Activated T-cell treated with anti-CD3 and anti-CD28 coated beads, Interleukin-2, amount 50 U/mL, for 72 hours (primary cell): ENCODE measurements at regions not wholly inside any gene's neighbourhood (a gene's known extent, or its start where the extent isn't known, plus 50 kb on each side); places are given as distances from the start of the nearest gene placed in this dataset.

Experiments used
- ATAC-seq, 2 donors: fragments of 150-1000 bp; cut with Tn5 transposase; replicated peaks in 1 of 2; 2 replicates each; pipeline ENCODE4 v1.10.0; 2021; ENCODE audit warnings: moderate library complexity in 2 of 2, mild to moderate bottlenecking in 1 of 2
- DNase-seq, 2 donors: peaks; one replicate each; pipeline ENCODE4 v3.0.0; 2021 to 2022; ENCODE audit warnings: mixed read lengths in 1 of 2
- H3K27ac Mint-ChIP-seq: one replicate; pipeline ENCODE4 v1.8.0; 2022; ENCODE audit warnings: mild to moderate bottlenecking, moderate library complexity, mixed read lengths
- H3K27me3 Mint-ChIP-seq: one replicate; pipeline ENCODE4 v1.8.0; 2022; ENCODE audit warnings: low read depth, mixed read lengths
- H3K36me3 Mint-ChIP-seq, 2 donors: one replicate each; pipeline ENCODE4 v1.8.0; 2022; ENCODE audit warnings: mixed read lengths in 2 of 2, mild to moderate bottlenecking in 1 of 2; ENCODE audit not compliant: insufficient read depth in 2 of 2
- H3K4me1 Mint-ChIP-seq: one replicate; pipeline ENCODE4 v1.8.0; 2022; ENCODE audit warnings: low read depth, mixed read lengths
- H3K4me3 Mint-ChIP-seq, 2 donors: one replicate each; pipeline ENCODE4 v1.8.0; 2022; ENCODE audit warnings: mild to moderate bottlenecking in 2 of 2, mixed read lengths in 2 of 2, moderate library complexity in 2 of 2
- H3K9me3 Mint-ChIP-seq, 2 donors: one replicate each; pipeline ENCODE4 v1.8.0; 2022; ENCODE audit warnings: mixed read lengths in 2 of 2

DNA sequence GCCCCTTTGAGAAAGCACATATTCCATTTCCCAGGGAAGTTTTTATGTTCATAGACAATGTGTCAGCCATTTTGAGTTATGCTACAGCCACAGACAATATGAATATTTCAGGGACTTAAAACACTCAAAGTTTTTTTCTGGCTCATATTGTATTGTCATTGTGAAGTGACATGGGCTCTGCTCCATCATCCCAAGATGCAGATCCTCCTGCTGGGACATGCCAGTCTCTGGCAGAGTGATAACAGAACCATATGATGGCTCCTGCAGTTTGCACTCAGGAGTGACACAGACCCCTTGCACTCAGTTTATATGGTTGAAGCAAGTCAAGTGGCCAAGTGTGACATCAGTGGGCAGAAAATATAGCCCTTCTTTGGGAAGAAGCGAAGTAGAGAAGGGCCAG is 498.4 kb upstream of the TUSC1 start:
- H3K4me3 Mint-ChIP-seq: no peak overlapping the region
- H3K4me1 Mint-ChIP-seq: no peaks in the 10 kb centered on the region
- DNase-seq (no peak), ATAC-seq (no peak)
- H3K9me3 Mint-ChIP-seq: peaks cover 5 to 11% of the 10 kb centered on the region in 2 donors
- no peaks in the 10 kb centered on the region for H3K36me3 Mint-ChIP-seq
- H3K27me3 Mint-ChIP-seq: no peaks in the 10 kb centered on the region
- no peak overlapping the region for H3K27ac Mint-ChIP-seq

DNA sequence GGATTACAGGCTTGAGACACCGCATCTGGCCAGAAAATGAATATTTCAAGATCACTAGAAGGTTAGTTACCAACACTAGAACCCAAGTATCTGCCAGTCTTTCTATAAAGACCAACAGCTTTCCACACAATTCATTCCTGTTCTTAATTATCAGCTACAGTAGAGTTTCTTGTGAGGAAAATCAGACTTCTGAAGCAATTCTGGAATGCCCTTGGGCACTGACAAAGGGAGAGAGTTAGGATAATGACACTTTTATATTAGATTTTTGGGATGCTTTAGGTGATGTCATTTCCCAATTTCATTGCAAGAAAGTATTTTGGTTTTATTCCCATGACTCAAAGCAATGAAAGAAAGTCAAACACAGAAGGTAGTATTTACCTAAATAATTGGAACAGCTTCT is 497.0 kb upstream of the TUSC1 start:
- no peak for DNase-seq
- Mint-ChIP-seq H3K27ac (no peak overlapping the region), H3K27me3 (no peaks in the 10 kb centered on the region), H3K36me3 (no peaks in the 10 kb centered on the region), H3K9me3 (peaks cover 5% of the 10 kb centered on the region in 2 donors), H3K4me3 (no peak overlapping the region), H3K4me1 (no peaks in the 10 kb centered on the region)
- no peak for ATAC-seq

GRCh38 chr9:26172301-26172700 is 494.1 kb upstream of the TUSC1 start:
- Mint-ChIP-seq H3K4me1 (no peaks in the 10 kb centered on the region), H3K27ac (no peak overlapping the region), H3K9me3 (peaks cover 0 to 3% of the 10 kb centered on the region in 2 donors), H3K4me3 (no peak overlapping the region), H3K27me3 (no peaks in the 10 kb centered on the region), H3K36me3 (no peaks in the 10 kb centered on the region)
- DNase-seq (no peak), ATAC-seq (no peak)

- H3K4me1 Mint-ChIP-seq: no peaks in the 10 kb centered on the region
- H3K27me3 Mint-ChIP-seq: no peaks in the 10 kb centered on the region
- no peak for ATAC-seq
- H3K9me3 Mint-ChIP-seq: peaks cover 0 to 3% of the 10 kb centered on the region in 2 donors
- H3K4me3 Mint-ChIP-seq: no peak overlapping the region
- no peak overlapping the region for H3K27ac Mint-ChIP-seq
- DNase-seq: no peak
- no peaks in the 10 kb centered on the region for H3K36me3 Mint-ChIP-seq
These were observed 493.4 kb upstream of the TUSC1 start for GRCh38 chr9:26171691-26172090.

GRCh38 chr9:26170190-26170589 is 491.9 kb upstream of the TUSC1 start:
- H3K4me1 Mint-ChIP-seq: no peaks in the 10 kb centered on the region
- no peak for DNase-seq
- ATAC-seq: no peak
- H3K4me3 Mint-ChIP-seq: no peak overlapping the region
- no peak overlapping the region for H3K27ac Mint-ChIP-seq
- H3K9me3 Mint-ChIP-seq: peaks cover 0 to 3% of the 10 kb centered on the region in 2 donors
- no peaks in the 10 kb centered on the region for H3K27me3 Mint-ChIP-seq
- H3K36me3 Mint-ChIP-seq: no peaks in the 10 kb centered on the region

DNA sequence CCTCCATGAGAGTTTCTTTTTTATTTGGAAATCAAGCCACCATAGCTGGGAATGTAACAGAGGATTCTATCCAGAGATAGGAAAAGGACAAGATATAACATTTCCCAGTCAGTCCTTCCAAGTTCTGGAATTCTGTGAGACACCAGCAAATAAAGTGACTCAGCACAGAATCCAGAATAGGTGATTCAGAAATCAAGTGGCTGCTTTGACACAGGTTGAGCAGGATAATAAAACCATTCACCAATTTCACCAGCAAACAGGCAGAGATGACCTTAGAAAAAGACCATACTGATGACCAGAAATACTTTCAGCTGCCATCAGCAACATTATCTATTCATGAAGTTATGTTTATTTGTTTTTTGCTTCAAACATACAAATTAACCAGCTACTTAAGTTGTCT is 491.5 kb upstream of the TUSC1 start:
- Mint-ChIP-seq H3K27ac (no peak overlapping the region), H3K4me3 (no peak overlapping the region), H3K36me3 (no peaks in the 10 kb centered on the region), H3K4me1 (no peaks in the 10 kb centered on the region), H3K9me3 (peaks cover 0 to 3% of the 10 kb centered on the region in 2 donors), H3K27me3 (no peaks in the 10 kb centered on the region)
- DNase-seq (no peak), ATAC-seq (no peak)

- H3K27me3 Mint-ChIP-seq: no peaks in the 10 kb centered on the region
- H3K27ac Mint-ChIP-seq: no peak overlapping the region
- H3K36me3 Mint-ChIP-seq: no peaks in the 10 kb centered on the region
- ATAC-seq (no peak), DNase-seq (no peak)
- H3K4me1 Mint-ChIP-seq: no peaks in the 10 kb centered on the region
- H3K4me3 Mint-ChIP-seq: no peak overlapping the region
- H3K9me3 Mint-ChIP-seq: peaks cover 2 to 3% of the 10 kb centered on the region in 2 donors
These were observed 488.3 kb upstream of the TUSC1 start for GRCh38 chr9:26166537-26166936.

- Mint-ChIP-seq H3K36me3 (no peaks in the 10 kb centered on the region), H3K27me3 (no peaks in the 10 kb centered on the region), H3K9me3 (peaks cover 3 to 4% of the 10 kb centered on the region in 2 donors), H3K27ac (no peak overlapping the region), H3K4me3 (no peak overlapping the region), H3K4me1 (no peaks in the 10 kb centered on the region)
- DNase-seq (no peak), ATAC-seq (no peak)
These were observed 487.2 kb upstream of the TUSC1 start for GRCh38 chr9:26165426-26165825.

GRCh38 chr9:26163931-26164330 is 485.7 kb upstream of the TUSC1 start:
- DNase-seq (no peak), ATAC-seq (no peak)
- Mint-ChIP-seq H3K4me1 (no peaks in the 10 kb centered on the region), H3K9me3 (peaks cover 3 to 4% of the 10 kb centered on the region in 2 donors), H3K27ac (no peak overlapping the region), H3K4me3 (no peak overlapping the region), H3K36me3 (no peaks in the 10 kb centered on the region), H3K27me3 (no peaks in the 10 kb centered on the region)

- Mint-ChIP-seq H3K27me3 (no peaks in the 10 kb centered on the region), H3K27ac (no peak overlapping the region), H3K4me1 (no peaks in the 10 kb centered on the region), H3K4me3 (no peak overlapping the region), H3K9me3 (peaks cover 2 to 8% of the 10 kb centered on the region in 2 donors), H3K36me3 (no peaks in the 10 kb centered on the region)
- ATAC-seq: no peak
- no peak for DNase-seq
These were observed 481.5 kb upstream of the TUSC1 start for GRCh38 chr9:26159575-26160392.

- Mint-ChIP-seq H3K4me1 (no peaks in the 10 kb centered on the region), H3K27ac (no peak overlapping the region), H3K27me3 (no peaks in the 10 kb centered on the region), H3K9me3 (peaks cover 2 to 8% of the 10 kb centered on the region in 2 donors), H3K36me3 (no peaks in the 10 kb centered on the region), H3K4me3 (no peak overlapping the region)
- ATAC-seq: no peak
- no peak for DNase-seq
These were observed 480.4 kb upstream of the TUSC1 start for GRCh38 chr9:26158631-26159150.

DNA sequence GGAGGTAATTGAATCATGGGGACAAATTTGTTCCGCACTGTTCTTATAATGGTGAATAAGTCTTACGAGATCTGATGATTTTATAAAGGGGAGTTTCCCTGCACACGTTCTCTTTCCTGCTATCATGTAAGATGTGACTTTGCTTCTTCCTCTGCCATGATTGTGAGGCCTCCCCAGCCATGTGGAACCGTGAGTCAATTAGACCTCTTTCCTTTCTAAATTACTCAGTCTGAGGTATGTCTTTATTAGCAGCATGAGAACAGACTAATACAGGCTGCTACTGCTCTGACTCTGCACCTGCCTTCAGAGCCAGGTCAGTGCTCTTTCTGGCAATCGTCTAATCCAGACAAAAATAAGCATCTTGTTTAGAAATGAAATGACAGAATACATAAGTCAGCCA is 479.2 kb upstream of the TUSC1 start:
- no peaks in the 10 kb centered on the region for H3K27me3 Mint-ChIP-seq
- no peaks in the 10 kb centered on the region for H3K4me1 Mint-ChIP-seq
- H3K4me3 Mint-ChIP-seq: no peak overlapping the region
- H3K36me3 Mint-ChIP-seq: no peaks in the 10 kb centered on the region
- peaks cover 6 to 13% of the 10 kb centered on the region in 2 donors for H3K9me3 Mint-ChIP-seq
- H3K27ac Mint-ChIP-seq: no peak overlapping the region
- ATAC-seq: no peak
- DNase-seq: no peak

GRCh38 chr9:26152350-26152749 is 474.1 kb upstream of the TUSC1 start:
- Mint-ChIP-seq H3K36me3 (no peaks in the 10 kb centered on the region), H3K27ac (no peak overlapping the region), H3K27me3 (no peaks in the 10 kb centered on the region), H3K4me3 (no peak overlapping the region), H3K4me1 (no peaks in the 10 kb centered on the region), H3K9me3 (peaks cover 8 to 9% of the 10 kb centered on the region in 2 donors)
- DNase-seq (no peak), ATAC-seq (no peak)

GRCh38 chr9:26148128-26148527 is 469.9 kb upstream of the TUSC1 start:
- H3K27ac Mint-ChIP-seq: no peak overlapping the region
- DNase-seq: no peak
- ATAC-seq: no peak
- H3K4me1 Mint-ChIP-seq: no peaks in the 10 kb centered on the region
- H3K27me3 Mint-ChIP-seq: no peaks in the 10 kb centered on the region
- H3K36me3 Mint-ChIP-seq: no peaks in the 10 kb centered on the region
- H3K9me3 Mint-ChIP-seq: peaks cover 6 to 7% of the 10 kb centered on the region in 2 donors
- no peak overlapping the region for H3K4me3 Mint-ChIP-seq
